Neural progenitor cell (in vitro differentiated cells): ENCODE measurements at regions not wholly inside any gene's neighbourhood (a gene's known extent, or its start where the extent isn't known, plus 50 kb on each side); places are given as distances from the start of the nearest gene placed in this dataset.

Experiments
- DNase-seq: peaks from one replicate; pipeline ENCODE4 v3.0.0-alpha.2; 2016; ENCODE audit warnings: low spot score
- H2AFZ ChIP-seq: fragments of 200-600 bp; sonication (generic); replicated peaks from 2 replicates; pipeline ENCODE4 v1.6.1; 2016; ENCODE audit warnings: antibody characterized with exemption
- H3F3A ChIP-seq: fragments of 200-600 bp; sonication (generic); 2 replicates; pipeline ENCODE4 v1.6.1; 2016; ENCODE audit warnings: antibody characterized with exemption, low read depth
- H3K27ac ChIP-seq: fragments of 200-600 bp; sonication (generic); 2 replicates; pipeline ENCODE4 v1.5.1; 2016; ENCODE audit warnings: mild to moderate bottlenecking
- H3K27me3 ChIP-seq: fragments of 200-600 bp; sonication (generic); 2 replicates; pipeline ENCODE4 v1.6.1; 2016; ENCODE audit warnings: mild to moderate bottlenecking, moderate library complexity
- H3K36me3 ChIP-seq: fragments of 200-600 bp; sonication (generic); 2 replicates; pipeline ENCODE4 v1.5.1; 2016
- H3K4me1 ChIP-seq: fragments of 200-600 bp; sonication (generic); 2 replicates; pipeline ENCODE4 v1.6.1; 2016; ENCODE audit warnings: mixed run types
- H3K4me2 ChIP-seq: fragments of 200-600 bp; sonication (generic); 2 replicates; pipeline ENCODE4 v1.6.1; 2016
- H3K4me3 ChIP-seq: fragments of 200-600 bp; sonication (generic); 2 replicates; pipeline ENCODE4 v1.5.1; 2016
- H3K79me2 ChIP-seq: fragments of 200-600 bp; sonication (generic); 2 replicates; pipeline ENCODE4 v1.6.1; 2016; ENCODE audit warnings: low read depth
- H3K9ac ChIP-seq: fragments of 200-600 bp; sonication (generic); 2 replicates; pipeline ENCODE4 v1.6.1; 2016
- H3K9me3 ChIP-seq: fragments of 200-600 bp; sonication (generic); 2 replicates; pipeline ENCODE4 v1.5.1; 2016; ENCODE audit warnings: low read depth
- H4K20me1 ChIP-seq: fragments of 200-600 bp; sonication (generic); 2 replicates; pipeline ENCODE4 v1.6.1; 2016; ENCODE audit warnings: low read depth
- H3K27ac Mint-ChIP-seq: 3 replicates; pipeline ENCODE4 v1.8.0; 2021; ENCODE audit warnings: mixed read lengths
- H3K27me3 Mint-ChIP-seq: 2 replicates; pipeline ENCODE4 v1.8.0; 2022; ENCODE audit warnings: low read depth, mild to moderate bottlenecking, inconsistent platforms, moderate library complexity, mixed read lengths; ENCODE audit not compliant: insufficient read depth
- H3K36me3 Mint-ChIP-seq: 3 replicates; pipeline ENCODE4 v1.8.0; 2021; ENCODE audit warnings: mixed read lengths
- H3K4me1 Mint-ChIP-seq: 3 replicates; pipeline ENCODE4 v1.8.0; 2021; ENCODE audit warnings: mixed read lengths
- H3K4me3 Mint-ChIP-seq: 3 replicates; pipeline ENCODE4 v1.8.0; 2021; ENCODE audit warnings: mild to moderate bottlenecking, moderate library complexity, mixed read lengths
- H3K9me3 Mint-ChIP-seq: 3 replicates; pipeline ENCODE4 v1.8.0; 2020; ENCODE audit warnings: mixed read lengths
- CTCF ChIP-seq: fragments of 200-600 bp; sonication (generic); IDR thresholded peaks from 2 replicates; pipeline ENCODE4 v1.5.1; 2017; ENCODE audit warnings: antibody characterized with exemption, mild to moderate bottlenecking
- EZH2 ChIP-seq: fragments of 200-600 bp; sonication (generic); IDR thresholded peaks from 2 replicates; pipeline ENCODE4 v1.6.1; 2017; ENCODE audit warnings: antibody characterized with exemption, mild to moderate bottlenecking, moderate library complexity
- EZH2phosphoT487 ChIP-seq: fragments of 200-600 bp; sonication (generic); IDR thresholded peaks from 2 replicates; pipeline ENCODE4 v1.6.1; 2017; ENCODE audit warnings: antibody characterized with exemption

- Histone ChIP-seq H3K9ac (no peak overlapping the region), H3K4me2 (no peak overlapping the region), H3F3A (peaks cover 6% of the 10 kb centered on the region), H3K27me3 (no peaks in the 10 kb centered on the region), H3K27ac (no peak overlapping the region), H3K4me1 (peaks cover 19% of the 10 kb centered on the region), H2AFZ (no peak overlapping the region), H3K79me2 (no peaks in the 10 kb centered on the region), H4K20me1 (no peaks in the 10 kb centered on the region), H3K36me3 (no peaks in the 10 kb centered on the region), H3K4me3 (no peak overlapping the region), H3K9me3 (no peaks in the 10 kb centered on the region)
- TF ChIP-seq EZH2 = no peak
- TF ChIP-seq EZH2phosphoT487 = no peak
- TF ChIP-seq CTCF = no peak
- DNase-seq = no peak
- H3K4me3 Mint-ChIP-seq = no peak overlapping the region
- no peak overlapping the region for H3K27ac Mint-ChIP-seq
- peaks cover 9% of the 10 kb centered on the region for H3K27me3 Mint-ChIP-seq
- H3K4me1 Mint-ChIP-seq = peaks cover 10% of the 10 kb centered on the region
- peaks cover 7% of the 10 kb centered on the region for H3K9me3 Mint-ChIP-seq
- H3K36me3 Mint-ChIP-seq = peaks cover 2% of the 10 kb centered on the region
Measured at GRCh38 chr2:43012966-43013365, 213.4 kb downstream of the ZFP36L2 start.

- H3K27ac Mint-ChIP-seq = no peak overlapping the region
- Histone ChIP-seq H3K4me2 (no peak overlapping the region), H3K4me1 (peaks cover 19% of the 10 kb centered on the region), H2AFZ (peak overlapping the region; percentile 36), H3K36me3 (no peaks in the 10 kb centered on the region), H4K20me1 (no peaks in the 10 kb centered on the region), H3K9ac (no peak overlapping the region), H3K27me3 (no peaks in the 10 kb centered on the region), H3K9me3 (no peaks in the 10 kb centered on the region), H3F3A (peaks cover 6% of the 10 kb centered on the region), H3K4me3 (no peak overlapping the region), H3K27ac (no peak overlapping the region), H3K79me2 (no peaks in the 10 kb centered on the region)
- DNase-seq = no peak
- no peak overlapping the region for H3K4me3 Mint-ChIP-seq
- peaks cover 10% of the 10 kb centered on the region for H3K27me3 Mint-ChIP-seq
- H3K9me3 Mint-ChIP-seq = peaks cover 9% of the 10 kb centered on the region
- peaks cover 8% of the 10 kb centered on the region for H3K4me1 Mint-ChIP-seq
- peaks cover 2% of the 10 kb centered on the region for H3K36me3 Mint-ChIP-seq
- TF ChIP-seq EZH2phosphoT487 = no peak
- TF ChIP-seq CTCF = no peak
- no peak for TF ChIP-seq EZH2
Measured at GRCh38 chr2:43011158-43011491, 215.3 kb downstream of the ZFP36L2 start.

- peaks cover 2% of the 10 kb centered on the region for H3K36me3 Mint-ChIP-seq
- peaks cover 12% of the 10 kb centered on the region for H3K27me3 Mint-ChIP-seq
- no peak for DNase-seq
- Histone ChIP-seq H3K4me1 (peaks cover 19% of the 10 kb centered on the region), H3F3A (peaks cover 6% of the 10 kb centered on the region), H3K4me2 (no peak overlapping the region), H3K27me3 (no peaks in the 10 kb centered on the region), H3K36me3 (no peaks in the 10 kb centered on the region), H3K27ac (no peak overlapping the region), H3K9me3 (no peaks in the 10 kb centered on the region), H3K9ac (no peak overlapping the region), H3K4me3 (no peak overlapping the region), H4K20me1 (no peaks in the 10 kb centered on the region), H3K79me2 (no peaks in the 10 kb centered on the region), H2AFZ (peak overlapping the region; percentile 36)
- no peak overlapping the region for H3K4me3 Mint-ChIP-seq
- peaks cover 9% of the 10 kb centered on the region for H3K9me3 Mint-ChIP-seq
- peaks cover 8% of the 10 kb centered on the region for H3K4me1 Mint-ChIP-seq
- no peak for TF ChIP-seq CTCF
- TF ChIP-seq EZH2phosphoT487 = no peak
- no peak for TF ChIP-seq EZH2
- no peak overlapping the region for H3K27ac Mint-ChIP-seq
Measured at GRCh38 chr2:43010438-43011157, 215.8 kb downstream of the ZFP36L2 start.
